Fibroblast of pulmonary artery (primary cell): ENCODE measurements at regions not wholly inside any gene's neighbourhood (a gene's known extent, or its start where the extent isn't known, plus 50 kb on each side); places are given as distances from the start of the nearest gene placed in this dataset.
"Not testable (repeated sequence)": the region's sequence is repeated elsewhere in the genome, so short reads cannot be mapped to it uniquely, and the experiment has no call there.

Source experiments
- DNase-seq: peaks from one replicate; pipeline ENCODE4 v3.0.0-alpha.2; 2010; ENCODE audit warnings: low read depth
- H3K4me3 ChIP-seq: replicated peaks from 2 replicates; pipeline ENCODE4 v1.5.1; 2011; ENCODE audit warnings: low read depth, mild to moderate bottlenecking, control low read depth, low read length, moderate library complexity
- CTCF ChIP-seq: IDR thresholded peaks from 2 replicates; pipeline ENCODE4 v1.5.1; 2011; ENCODE audit warnings: mild to moderate bottlenecking, control low read depth, low read length, inconsistent platforms; ENCODE audit errors: missing control alignments

GRCh38 chr1:184181044-184181443 lies 129.5 kb downstream of the TSEN15 start:
- DNase-seq: no peak
- no peak overlapping the region for H3K4me3 ChIP-seq
- TF ChIP-seq CTCF: no peak

- TF ChIP-seq CTCF: no peak
- DNase-seq: no peak
- no peak overlapping the region for H3K4me3 ChIP-seq
Measured at GRCh38 chr1:184183919-184184318, 132.4 kb downstream of the TSEN15 start.

- not testable (repeated sequence) for H3K4me3 ChIP-seq, DNase-seq
Measured at GRCh38 chr1:184184614-184185013, 133.1 kb downstream of the TSEN15 start.

- TF ChIP-seq CTCF: no peak
- no peak for DNase-seq
- H3K4me3 ChIP-seq: no peak overlapping the region
Measured at GRCh38 chr1:184185347-184185746, 133.8 kb downstream of the TSEN15 start.

GRCh38 chr1:184186167-184186566 lies 134.6 kb downstream of the TSEN15 start:
- no peak for DNase-seq
- no peak for TF ChIP-seq CTCF
- no peak overlapping the region for H3K4me3 ChIP-seq

GRCh38 chr1:184187097-184187496 lies 135.6 kb downstream of the TSEN15 start:
- DNase-seq: no peak
- no peak for TF ChIP-seq CTCF
- H3K4me3 ChIP-seq: no peak overlapping the region

GRCh38 chr1:184188037-184188436 lies 136.5 kb downstream of the TSEN15 start:
- no peak for DNase-seq
- no peak overlapping the region for H3K4me3 ChIP-seq

More at GRCh38 chr1:184188037-184188436, 136.5 kb downstream of the TSEN15 start:
- no peak for TF ChIP-seq CTCF
